Activated naive CD4-positive, alpha-beta T cell treated with Interleukin-2 at 50 U/mL for 16 hours (primary cell): ENCODE measurements at regions not wholly inside any gene's neighbourhood (a gene's known extent, or its start where the extent isn't known, plus 50 kb on each side); places are given as distances from the start of the nearest gene placed in this dataset.

Source experiments
- DNase-seq: peaks from one replicate; pipeline ENCODE4 v3.0.0-alpha.2; 2020

DNA sequence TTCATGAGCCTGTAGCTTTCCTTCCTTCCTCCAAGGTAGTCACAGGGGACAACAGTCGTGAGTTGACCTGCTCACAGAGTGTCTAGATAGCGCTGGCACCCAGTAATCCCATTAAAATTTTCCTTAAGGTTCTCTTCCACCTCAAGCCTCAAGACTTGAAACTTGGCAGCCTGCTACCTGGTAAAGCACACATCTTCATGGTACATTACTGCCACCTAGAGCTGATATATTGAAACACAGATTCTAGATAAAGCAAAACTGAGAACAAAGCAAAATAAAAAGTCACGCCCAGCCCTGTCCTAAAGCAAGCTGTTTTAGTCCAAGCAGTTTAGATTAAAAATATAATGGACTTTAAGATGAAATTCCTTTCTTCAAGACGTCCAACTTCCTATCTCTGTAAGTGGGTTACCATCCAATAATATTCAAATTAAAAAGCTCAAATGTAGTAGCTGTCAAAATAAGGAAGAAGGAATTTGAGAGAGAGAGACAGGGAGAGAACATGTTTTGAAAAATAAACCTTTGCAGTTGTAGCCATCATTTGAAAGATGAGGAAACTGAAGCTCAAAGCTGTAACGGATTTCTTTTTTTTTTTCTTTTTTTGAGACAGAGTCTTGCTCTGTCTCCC is 50.7 kb upstream of the CD83 start:
- DNase-seq = no peak

DNA sequence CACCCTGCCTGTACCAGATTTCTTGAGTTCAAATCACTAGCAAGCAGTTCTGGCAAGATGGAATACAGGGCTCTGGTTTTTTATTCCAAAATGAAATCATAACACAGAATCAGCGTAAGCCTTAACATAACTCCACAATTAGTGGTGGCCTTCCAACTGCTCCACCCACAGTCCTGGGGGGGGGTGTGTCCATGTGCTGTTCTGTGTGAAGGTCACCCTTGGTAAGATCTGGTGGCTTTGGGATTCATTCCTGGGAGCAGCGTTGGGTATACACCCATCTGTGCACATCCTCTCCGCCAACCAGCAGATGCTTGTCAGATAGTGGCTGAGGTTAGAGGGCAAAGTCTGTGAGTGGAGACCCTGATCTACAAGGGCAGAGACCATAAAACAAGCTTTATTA is 49.9 kb upstream of the CD83 start:
- DNase-seq = no peak
